Cardiac fibroblast (primary cell): ENCODE measurements at regions not wholly inside any gene's neighbourhood (a gene's known extent, or its start where the extent isn't known, plus 50 kb on each side); places are given as distances from the start of the nearest gene placed in this dataset.

Source experiments
- DNase-seq, 2 donors: peaks; one replicate each; pipeline versions ENCODE4 v3.0.0 to v3.0.0-alpha.2; 2010; ENCODE audit warnings: low read depth in 2 of 2
- H3K4me3 ChIP-seq, 2 donors: replicated peaks in 1 of 2; 1 replicate in 1 of 2; 2 replicates in 1 of 2; pipeline ENCODE4 v1.5.1; 2011; ENCODE audit warnings: low read depth in 2 of 2, low read length in 2 of 2, mild to moderate bottlenecking in 2 of 2, moderate library complexity in 1 of 2
- CTCF ChIP-seq: IDR thresholded peaks from one replicate; pipeline ENCODE4 v1.5.1; 2011; ENCODE audit warnings: low read depth, mild to moderate bottlenecking, low read length, inconsistent platforms

- H3K4me3 ChIP-seq: no peak overlapping the region
- no peak for TF ChIP-seq CTCF
- no peak for DNase-seq
Measured at GRCh38 chr12:102603021-102603420, 122.7 kb upstream of the IGF1 start.

- no peak for TF ChIP-seq CTCF
- no peak overlapping the region for H3K4me3 ChIP-seq
- DNase-seq: no peak
Measured at GRCh38 chr12:102602521-102602920, 122.2 kb upstream of the IGF1 start.

GRCh38 chr12:102601621-102602020, 121.3 kb upstream of the IGF1 start:
- no peak for TF ChIP-seq CTCF
- no peak for DNase-seq
- H3K4me3 ChIP-seq: no peak overlapping the region

- TF ChIP-seq CTCF: no peak
- DNase-seq: no peak
- no peak overlapping the region for H3K4me3 ChIP-seq
Measured at GRCh38 chr12:102596687-102597086, 116.3 kb upstream of the IGF1 start.

GRCh38 chr12:102596031-102596430, 115.7 kb upstream of the IGF1 start:
- TF ChIP-seq CTCF: no peak
- no peak for DNase-seq
- H3K4me3 ChIP-seq: no peak overlapping the region

- TF ChIP-seq CTCF: no peak
- no peak overlapping the region for H3K4me3 ChIP-seq
- DNase-seq: no peak
Measured at GRCh38 chr12:102595315-102595714, 115.0 kb upstream of the IGF1 start.

GRCh38 chr12:102593134-102593533, 112.8 kb upstream of the IGF1 start:
- no peak for TF ChIP-seq CTCF
- no peak for DNase-seq
- no peak overlapping the region for H3K4me3 ChIP-seq
